Left colon (tissue), 2 donors: ENCODE measurements at regions not wholly inside any gene's neighbourhood (a gene's known extent, or its start where the extent isn't known, plus 50 kb on each side); places are given as distances from the start of the nearest gene placed in this dataset.

Experiments
- ATAC-seq: fragments of 200-7000 bp; cut with Tn5 transposase; one replicate; pipeline ENCODE4 v1.9.1; 2020; ENCODE audit warnings: mild to moderate bottlenecking, moderate library complexity
- DNase-seq, 2 donors: peaks; one replicate each; pipeline ENCODE4 v3.0.0-alpha.2; 2020
- intact Hi-C, 2 donors: fragments of 100-400 bp; cut with DNase I in 1 of 2; cut with micrococcal nuclease in 1 of 2; formaldehyde crosslinking; loops; one replicate each; pipeline versions ENCODE4 v1.11.2 to v1.14.0; 2022; cut with DNase I, micrococcal nuclease
- donor health status: DM: no; HTN: no; CAD: no.
- donor health status: DM: yes; HTN: yes; CAD: no.

DNA sequence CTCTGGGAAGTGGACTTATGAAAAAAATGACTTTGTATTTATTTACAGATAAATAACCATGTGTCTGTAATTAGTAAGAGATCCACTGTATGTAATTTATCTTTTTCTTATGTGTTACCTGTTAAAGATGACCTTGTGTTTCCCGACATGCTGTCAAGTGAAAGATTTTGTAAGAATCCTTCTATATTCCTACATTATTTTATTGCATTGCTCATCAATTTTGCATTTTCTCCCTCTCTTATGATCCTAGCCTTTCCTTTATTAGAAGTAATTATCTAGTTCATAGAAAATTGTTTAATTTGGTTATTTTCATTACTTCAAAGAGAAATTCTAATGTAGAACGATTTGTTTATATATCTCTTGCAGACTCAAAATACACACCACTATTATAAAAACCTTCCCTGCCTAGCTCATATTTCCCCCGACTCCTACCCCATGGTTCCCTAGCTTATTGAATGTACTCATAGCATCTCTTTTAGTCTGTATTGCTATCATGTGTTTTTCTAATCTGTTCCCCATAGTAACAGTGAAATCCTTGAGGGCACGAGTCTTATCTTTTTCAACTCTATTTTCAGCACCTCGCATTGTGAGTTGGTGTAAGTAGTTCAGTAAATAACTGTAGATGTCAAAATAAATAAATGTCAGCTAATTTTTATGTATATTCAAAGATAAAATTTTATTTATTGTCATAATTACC lies 774.4 kb downstream of the HDGFL1 start:
- no peak for ATAC-seq
- intact Hi-C loops: no loop called here

GRCh38 chr6:23348185-23348584 lies 777.8 kb upstream of the NRSN1 start:
- intact Hi-C loops: no loop called here
- no peak for ATAC-seq
- DNase-seq: no peak

More for the DNA sequence above, 774.4 kb downstream of the HDGFL1 start:
- no peak for DNase-seq

DNA sequence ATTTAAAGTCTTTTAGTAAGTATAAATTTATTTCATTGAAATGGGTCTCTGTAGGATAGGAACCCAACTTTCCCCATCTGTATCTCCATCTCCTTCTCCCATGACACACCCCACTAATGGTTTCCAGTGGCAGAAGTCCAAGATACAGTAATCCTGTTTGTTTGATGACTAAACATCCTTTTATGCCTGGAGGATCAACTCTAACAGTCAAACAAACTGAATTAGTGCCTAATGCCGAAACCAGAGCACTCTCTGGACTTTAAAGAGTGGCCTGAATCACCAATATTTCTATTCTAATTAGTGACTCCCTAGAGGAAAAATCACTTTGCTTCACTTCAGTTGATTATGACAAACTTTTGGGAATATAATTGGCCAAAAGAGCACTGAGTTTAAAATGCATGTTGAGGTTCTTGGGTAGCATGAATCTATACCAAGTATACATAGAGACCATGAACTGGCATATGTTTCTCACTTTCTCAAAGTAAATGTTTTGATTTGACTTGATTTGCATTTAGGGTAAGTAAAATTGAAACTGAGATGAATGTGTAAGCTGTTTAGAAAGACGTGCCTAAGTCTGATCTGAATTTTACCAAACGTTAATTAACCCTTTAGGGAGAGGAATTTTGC lies 776.4 kb upstream of the NRSN1 start:
- intact Hi-C loops: no loop called here
- DNase-seq: no peak
- no peak for ATAC-seq

GRCh38 chr6:23350752-23351453 lies 775.1 kb upstream of the NRSN1 start:
- no peak for ATAC-seq
- DNase-seq: no peak
- intact Hi-C loops: no loop called here

- no peak for ATAC-seq
- DNase-seq: no peak
- intact Hi-C loops: no loop called here
Measured at GRCh38 chr6:23354004-23354403, 772.0 kb upstream of the NRSN1 start.

- no peak for DNase-seq
- intact Hi-C loops: no loop called here
- no peak for ATAC-seq
Measured at GRCh38 chr6:23357185-23357766, 768.7 kb upstream of the NRSN1 start.

GRCh38 chr6:23365732-23366131 lies 760.3 kb upstream of the NRSN1 start:
- intact Hi-C loops: no loop called here
- DNase-seq: no peak
- ATAC-seq: no peak

DNA sequence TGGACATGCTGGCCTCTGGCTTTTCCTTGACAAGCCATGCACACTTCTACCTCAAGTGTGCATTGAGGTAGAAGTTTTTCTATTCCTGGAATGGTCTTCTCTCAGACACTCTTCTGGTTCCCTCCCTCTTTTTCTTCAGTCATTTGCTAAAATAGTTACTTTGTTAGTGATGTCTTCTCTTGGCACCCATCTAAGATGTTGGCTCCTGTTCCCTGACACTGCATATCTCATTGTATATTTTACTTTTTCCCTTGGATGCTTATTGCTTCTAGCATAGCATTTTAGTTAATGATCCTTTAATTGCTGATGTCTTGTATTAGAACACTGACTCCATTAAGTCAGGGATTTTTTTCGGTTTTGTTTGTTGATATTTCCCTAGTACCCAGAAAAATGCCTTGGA lies 758.7 kb upstream of the NRSN1 start:
- intact Hi-C loops: no loop called here
- ATAC-seq (no peak), DNase-seq (no peak)

DNA sequence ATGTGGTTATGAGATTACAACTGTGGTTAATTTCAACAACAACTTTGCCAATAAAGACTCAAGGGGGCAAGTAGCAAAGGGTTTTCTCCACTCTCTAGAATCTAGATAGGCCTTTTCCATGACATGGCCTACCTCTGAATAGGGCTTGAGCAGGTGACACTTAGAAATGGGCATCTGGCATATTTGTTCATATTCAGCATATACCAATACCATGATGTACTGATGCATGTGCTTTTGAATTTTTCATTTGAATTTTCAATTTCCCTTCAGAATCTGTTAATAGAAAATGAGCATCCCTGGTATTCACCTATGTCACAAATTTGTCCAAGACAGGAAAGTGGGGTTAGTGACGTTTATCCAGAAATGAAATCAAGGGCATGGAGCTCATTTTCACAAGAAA lies 757.5 kb upstream of the NRSN1 start:
- intact Hi-C loops: no loop called here
- no peak for ATAC-seq

GRCh38 chr6:23370051-23370450 lies 756.0 kb upstream of the NRSN1 start:
- DNase-seq (no peak), ATAC-seq (no peak)
- intact Hi-C loops: no loop called here

More for the DNA sequence above, 757.5 kb upstream of the NRSN1 start:
- DNase-seq: no peak

DNA sequence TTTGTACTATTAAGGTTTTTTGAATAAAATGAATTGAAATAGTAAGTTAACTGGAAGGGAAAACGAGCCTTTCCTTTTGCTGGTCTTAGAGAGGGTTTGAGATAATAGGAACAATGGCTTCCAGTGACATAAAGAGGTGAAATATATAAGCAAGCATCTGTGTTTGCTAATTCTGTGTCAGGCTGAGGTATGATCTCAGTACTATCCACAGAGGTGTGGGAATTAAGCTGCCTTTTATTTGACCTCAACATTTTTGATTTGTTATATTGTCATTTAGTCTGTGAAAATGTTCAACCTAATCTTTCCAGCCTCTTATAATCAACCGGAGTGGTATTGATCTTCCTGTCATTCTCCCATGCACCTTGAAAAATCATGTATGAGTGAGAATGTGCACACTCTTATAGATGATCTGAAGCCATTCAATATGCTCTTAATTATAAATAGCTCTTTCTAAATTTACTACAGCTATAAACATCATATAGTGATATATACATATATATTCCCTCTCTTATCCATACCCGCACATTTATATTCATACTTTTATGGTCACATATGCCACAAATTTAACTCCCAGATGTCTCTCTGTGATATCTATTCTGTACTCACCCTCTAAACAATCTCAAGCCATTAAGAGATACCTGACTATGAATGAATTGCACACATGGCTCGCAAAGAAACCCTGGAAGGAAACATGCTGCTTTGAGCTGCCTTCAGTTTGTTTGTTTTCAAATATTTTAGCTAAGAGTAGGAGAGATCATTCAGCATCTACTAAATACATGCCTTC lies 754.7 kb upstream of the NRSN1 start:
- no peak for ATAC-seq
- no peak for DNase-seq
- intact Hi-C loops: no loop called here

DNA sequence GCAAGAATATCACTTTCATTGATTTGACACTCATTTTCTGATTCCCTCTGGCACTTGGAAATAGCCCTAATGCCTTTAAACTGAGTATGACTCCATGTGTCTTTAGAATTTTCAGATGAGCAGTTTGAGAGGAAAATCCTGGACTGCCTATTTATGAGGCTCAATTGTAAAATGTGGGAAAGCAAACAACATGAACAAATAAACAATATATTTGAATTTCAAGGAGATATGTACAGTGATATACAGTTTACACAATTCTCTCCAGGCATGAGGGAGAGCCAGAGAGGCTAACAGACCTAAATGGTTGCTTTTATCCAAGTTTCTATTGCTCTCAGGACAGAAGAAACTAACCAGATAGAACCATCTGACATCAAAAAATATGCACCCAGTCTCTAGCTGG lies 748.2 kb upstream of the NRSN1 start:
- intact Hi-C loops: no loop called here
- no peak for DNase-seq
- no peak for ATAC-seq

DNA sequence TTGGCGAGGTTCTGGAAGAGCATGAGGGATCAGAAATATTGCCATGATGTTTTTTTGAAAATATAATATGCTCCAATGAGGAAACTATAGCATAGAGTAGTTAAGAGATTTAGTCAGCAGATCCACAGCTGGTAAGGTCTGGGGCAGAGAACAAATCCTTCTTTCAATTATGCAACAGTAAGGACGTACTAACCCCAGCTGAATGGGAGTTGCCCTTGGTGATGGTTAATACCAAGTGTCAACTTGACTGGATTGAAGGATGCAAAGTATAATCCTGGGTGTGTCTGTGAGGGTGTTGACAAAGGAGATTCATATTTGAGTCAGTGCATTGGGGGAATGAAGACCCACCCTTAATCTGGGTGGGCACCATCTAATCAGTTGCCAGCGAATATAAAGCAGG lies 745.5 kb upstream of the NRSN1 start:
- DNase-seq (no peak), ATAC-seq (no peak)
- intact Hi-C loops: no loop called here

DNA sequence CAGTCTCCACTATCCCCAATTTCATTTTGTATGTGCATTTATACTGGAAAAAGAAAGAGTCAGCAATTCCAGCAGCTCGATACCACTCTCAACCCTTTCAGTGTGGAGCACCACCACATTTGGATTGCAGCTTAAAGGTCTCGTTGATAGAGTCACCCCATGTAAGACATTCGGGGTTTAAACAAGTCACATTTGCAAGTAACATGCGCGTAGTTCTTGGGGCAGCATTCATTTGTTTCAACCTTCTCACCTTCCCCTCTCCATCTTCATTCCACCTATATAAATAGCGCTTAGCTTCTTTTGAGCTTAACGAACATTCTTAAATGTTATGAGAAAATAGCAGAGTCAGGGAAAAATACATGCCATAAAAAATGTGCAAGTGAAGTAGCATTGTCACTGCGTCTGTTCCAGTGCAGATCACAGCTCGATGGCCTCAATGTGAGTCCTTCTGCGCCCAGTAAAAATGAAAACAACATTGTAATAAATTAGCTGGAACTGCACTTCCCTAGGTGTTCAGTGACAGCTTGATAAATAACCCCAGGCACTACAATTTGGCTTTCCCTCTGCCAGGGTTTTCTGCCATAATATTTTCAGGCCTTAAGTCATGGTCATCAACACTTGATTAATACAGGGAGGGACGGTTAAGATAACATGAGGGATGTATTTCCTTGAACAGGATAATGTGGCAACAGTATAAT lies 737.8 kb upstream of the NRSN1 start:
- ATAC-seq (no peak), DNase-seq (no peak)
- intact Hi-C loops: no loop called here

GRCh38 chr6:23389386-23389785 lies 736.6 kb upstream of the NRSN1 start:
- intact Hi-C loops: no loop called here
- no peak for ATAC-seq
- DNase-seq: no peak

DNA sequence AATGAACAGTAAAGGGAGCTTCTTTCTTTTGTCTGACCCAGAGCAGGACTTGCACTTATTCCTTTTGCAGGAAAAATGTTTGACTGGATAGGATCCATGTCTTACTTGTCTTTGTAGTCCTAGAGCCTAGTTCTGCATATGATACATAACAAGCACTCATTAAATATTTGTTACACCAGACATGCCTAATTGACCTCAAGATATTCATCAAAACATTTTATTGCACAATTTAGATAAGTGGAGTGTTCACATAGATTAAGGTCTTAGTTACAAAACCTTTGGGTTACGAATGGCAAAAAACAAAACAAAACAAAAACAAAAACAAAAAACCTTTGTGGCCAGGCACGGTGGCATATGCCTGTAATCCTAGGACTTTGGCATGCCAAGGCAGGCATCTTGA lies 735.8 kb upstream of the NRSN1 start:
- intact Hi-C loops: no loop called here
- ATAC-seq: no peak
- no peak for DNase-seq

DNA sequence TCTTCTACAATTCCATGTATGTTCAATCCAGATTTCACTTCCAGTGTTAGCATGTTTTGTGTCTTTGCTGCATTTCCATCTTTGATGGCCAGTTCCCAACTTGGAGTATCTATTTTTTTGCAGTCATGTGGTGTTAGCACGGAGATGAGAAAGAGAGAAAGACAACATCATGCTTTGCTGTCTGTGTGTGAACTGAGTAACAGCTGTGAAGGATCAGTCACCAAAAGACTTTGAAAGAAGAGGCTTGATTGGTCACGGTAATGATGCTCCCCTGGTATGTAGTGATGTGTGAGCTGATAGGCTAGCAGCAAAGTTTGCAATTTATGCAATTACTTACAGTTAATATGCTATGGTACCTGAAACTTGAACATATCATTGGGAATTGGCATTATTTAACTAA lies 731.3 kb upstream of the NRSN1 start:
- ATAC-seq: no peak
- no peak for DNase-seq
- intact Hi-C loops: no loop called here

DNA sequence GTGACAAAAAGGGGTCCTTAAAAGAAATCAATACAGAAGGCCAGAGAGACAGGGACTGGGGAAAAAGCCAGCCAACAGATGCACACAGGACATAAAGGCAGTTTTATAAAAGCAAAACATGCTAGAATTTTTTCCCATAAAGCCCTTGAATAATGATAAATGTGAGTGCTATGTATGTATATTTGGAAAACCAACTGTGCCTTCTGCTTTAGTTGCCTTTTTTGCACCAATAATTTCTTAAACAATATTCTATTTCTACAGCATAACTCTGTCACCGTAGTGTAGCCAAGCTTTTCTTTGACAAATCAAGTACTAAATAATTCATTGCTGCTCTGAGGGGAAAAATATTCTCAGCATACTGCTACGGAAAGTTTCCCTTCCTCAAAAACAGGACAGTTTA lies 730.6 kb upstream of the NRSN1 start:
- intact Hi-C loops: no loop called here
- no peak for DNase-seq
- no peak for ATAC-seq

DNA sequence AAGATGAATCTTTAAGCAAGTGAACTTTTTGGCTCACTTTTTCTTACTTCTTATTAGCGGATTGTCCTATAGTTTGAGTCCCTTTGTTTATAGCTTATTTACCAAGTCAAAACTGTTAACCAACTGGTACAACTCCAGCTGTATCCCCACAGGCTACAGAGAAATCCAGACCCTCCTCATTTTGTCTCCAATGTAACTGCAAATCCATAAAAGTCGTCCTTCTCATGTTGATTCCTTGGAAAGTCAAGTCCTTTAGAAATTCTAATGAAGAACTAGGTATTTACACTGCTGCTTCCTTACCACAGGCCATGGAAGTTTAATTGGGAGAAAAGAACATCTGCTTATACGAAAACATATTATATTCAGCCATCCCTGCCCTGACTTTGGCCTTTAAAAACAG lies 729.1 kb upstream of the NRSN1 start:
- DNase-seq: no peak
- intact Hi-C loops: no loop called here
- no peak for ATAC-seq
